GM21390 (cell line): ENCODE measurements at regions not wholly inside any gene's neighbourhood (a gene's known extent, or its start where the extent isn't known, plus 50 kb on each side); places are given as distances from the start of the nearest gene placed in this dataset.

Experiments used
- ATAC-seq: cut with Tn5 transposase; IDR thresholded peaks from one replicate; pipeline ENCODE4 v1.9.1; 2021; ENCODE audit not compliant: unreplicated experiment

GRCh38 chr2:120896126-120896525 lies 160.5 kb downstream of the GLI2 start:
- ATAC-seq = no peak

GRCh38 chr2:120896901-120897300 lies 161.2 kb downstream of the GLI2 start:
- no peak for ATAC-seq

- ATAC-seq = no peak
Measured at GRCh38 chr2:120897399-120897798, 161.7 kb downstream of the GLI2 start.

GRCh38 chr2:120898496-120898895 lies 162.8 kb downstream of the GLI2 start:
- no peak for ATAC-seq

GRCh38 chr2:120898961-120899750 lies 163.5 kb downstream of the GLI2 start:
- no peak for ATAC-seq

- ATAC-seq = no peak
Measured at GRCh38 chr2:120899771-120900170, 164.1 kb downstream of the GLI2 start.

- no peak for ATAC-seq
Measured at GRCh38 chr2:120901201-120901600, 165.5 kb downstream of the GLI2 start.

GRCh38 chr2:120902592-120902991 lies 166.9 kb downstream of the GLI2 start:
- no peak for ATAC-seq

- ATAC-seq = no peak
Measured at GRCh38 chr2:120904379-120904778, 168.7 kb downstream of the GLI2 start.

GRCh38 chr2:120904830-120905234 lies 169.2 kb downstream of the GLI2 start:
- no peak for ATAC-seq

GRCh38 chr2:120905298-120905697 lies 169.6 kb downstream of the GLI2 start:
- ATAC-seq = no peak

GRCh38 chr2:120905824-120906571 lies 170.3 kb downstream of the GLI2 start:
- ATAC-seq = no peak

GRCh38 chr2:120906914-120907313 lies 171.2 kb downstream of the GLI2 start:
- no peak for ATAC-seq

- ATAC-seq = no peak
Measured at GRCh38 chr2:120907822-120908221, 172.2 kb downstream of the GLI2 start.

GRCh38 chr2:120908314-120908975 lies 172.8 kb downstream of the GLI2 start:
- no peak for ATAC-seq

GRCh38 chr2:120909102-120909501 lies 173.4 kb downstream of the GLI2 start:
- no peak for ATAC-seq

- ATAC-seq = no peak
Measured at GRCh38 chr2:120910164-120910563, 174.5 kb downstream of the GLI2 start.

GRCh38 chr2:120910956-120911951 lies 175.6 kb downstream of the GLI2 start:
- ATAC-seq = no peak

- ATAC-seq = no peak
Measured at GRCh38 chr2:120912101-120912985, 176.7 kb downstream of the GLI2 start.
